GM20000 (cell line): ENCODE measurements at regions not wholly inside any gene's neighbourhood (a gene's known extent, or its start where the extent isn't known, plus 50 kb on each side); places are given as distances from the start of the nearest gene placed in this dataset.

Source experiments
- DNase-seq: peaks from one replicate; pipeline ENCODE4 v3.0.0; 2012; ENCODE audit warnings: low spot score
- TF ChIP-seq, protein P1 (sequence below): IDR thresholded peaks from 2 replicates; pipeline ENCODE4 v1.5.1; 2012; ENCODE audit warnings: mild to moderate bottlenecking, control low read depth; ENCODE audit errors: extremely low read depth, missing control alignments

- DNase-seq: no peak
- TF ChIP-seq, protein P1, sequence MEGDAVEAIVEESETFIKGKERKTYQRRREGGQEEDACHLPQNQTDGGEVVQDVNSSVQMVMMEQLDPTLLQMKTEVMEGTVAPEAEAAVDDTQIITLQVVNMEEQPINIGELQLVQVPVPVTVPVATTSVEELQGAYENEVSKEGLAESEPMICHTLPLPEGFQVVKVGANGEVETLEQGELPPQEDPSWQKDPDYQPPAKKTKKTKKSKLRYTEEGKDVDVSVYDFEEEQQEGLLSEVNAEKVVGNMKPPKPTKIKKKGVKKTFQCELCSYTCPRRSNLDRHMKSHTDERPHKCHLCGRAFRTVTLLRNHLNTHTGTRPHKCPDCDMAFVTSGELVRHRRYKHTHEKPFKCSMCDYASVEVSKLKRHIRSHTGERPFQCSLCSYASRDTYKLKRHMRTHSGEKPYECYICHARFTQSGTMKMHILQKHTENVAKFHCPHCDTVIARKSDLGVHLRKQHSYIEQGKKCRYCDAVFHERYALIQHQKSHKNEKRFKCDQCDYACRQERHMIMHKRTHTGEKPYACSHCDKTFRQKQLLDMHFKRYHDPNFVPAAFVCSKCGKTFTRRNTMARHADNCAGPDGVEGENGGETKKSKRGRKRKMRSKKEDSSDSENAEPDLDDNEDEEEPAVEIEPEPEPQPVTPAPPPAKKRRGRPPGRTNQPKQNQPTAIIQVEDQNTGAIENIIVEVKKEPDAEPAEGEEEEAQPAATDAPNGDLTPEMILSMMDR: no peak
These were observed 484.0 kb downstream of the MMUT start for GRCh38 chr6:48979085-48979484.

DNA sequence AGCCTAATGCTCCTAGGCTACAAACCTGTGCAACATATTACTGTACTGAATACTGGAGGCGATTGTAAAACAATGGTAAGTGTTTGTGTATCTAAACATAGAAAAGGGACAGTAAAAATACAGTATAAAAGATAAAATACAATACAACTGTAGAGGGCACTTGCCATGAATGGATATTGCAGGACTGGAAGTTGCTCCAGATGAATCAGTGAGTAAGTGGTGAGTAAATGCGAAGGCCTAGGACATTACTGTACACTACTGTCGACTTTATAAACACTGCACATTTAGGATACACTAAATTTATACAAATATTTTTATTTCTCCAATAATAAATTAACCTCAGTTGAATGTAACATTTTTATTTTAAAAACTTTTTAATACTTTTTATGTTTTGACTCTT is 485.0 kb downstream of the MMUT start:
- TF ChIP-seq, protein P1: no peak
- no peak for DNase-seq

DNA sequence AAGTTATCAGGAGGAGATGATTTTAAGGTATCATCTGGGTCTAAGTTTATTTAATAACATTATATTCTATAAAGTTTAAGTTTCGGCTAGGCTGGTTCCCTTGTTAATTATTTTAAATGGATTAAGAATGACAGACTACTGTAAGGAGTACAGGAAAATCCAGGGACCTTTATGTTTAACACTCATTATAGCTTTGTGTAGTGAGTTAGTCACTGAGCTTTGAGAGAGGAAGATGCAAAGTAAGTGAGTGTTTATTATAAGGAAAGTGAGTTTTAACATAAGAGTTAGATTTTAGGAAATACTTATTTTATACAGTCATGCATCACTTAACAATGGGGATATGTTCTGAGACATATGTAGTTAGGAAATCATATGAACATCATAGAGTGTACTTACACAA is 485.5 kb downstream of the MMUT start:
- TF ChIP-seq, protein P1: no peak
- no peak for DNase-seq

DNA sequence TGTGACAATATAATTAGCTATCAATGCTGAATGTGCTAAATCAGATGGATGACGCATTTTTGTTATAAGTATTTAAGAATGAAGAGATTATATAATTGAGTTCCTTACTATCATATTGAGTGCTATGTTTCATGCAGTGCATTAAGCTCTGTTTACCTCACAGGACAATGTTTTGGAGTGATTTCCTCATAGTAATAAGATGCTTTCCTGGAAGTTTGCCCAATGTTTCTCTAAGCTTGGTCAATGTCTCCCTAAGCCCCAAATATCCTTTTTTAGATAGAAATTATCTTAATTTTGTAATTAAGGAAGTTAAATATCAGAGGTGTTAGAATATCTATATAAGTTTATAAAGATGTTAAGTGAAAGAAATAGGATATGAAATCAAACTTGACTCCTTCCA is 489.6 kb downstream of the MMUT start:
- TF ChIP-seq, protein P1: no peak
- DNase-seq: no peak

- no peak for DNase-seq
- TF ChIP-seq, protein P1: no peak
These were observed 501.2 kb downstream of the MMUT start for GRCh38 chr6:48961781-48962415.

GRCh38 chr6:48959251-48960060 is 503.6 kb downstream of the MMUT start:
- DNase-seq: no peak
- TF ChIP-seq, protein P1: no peak

DNA sequence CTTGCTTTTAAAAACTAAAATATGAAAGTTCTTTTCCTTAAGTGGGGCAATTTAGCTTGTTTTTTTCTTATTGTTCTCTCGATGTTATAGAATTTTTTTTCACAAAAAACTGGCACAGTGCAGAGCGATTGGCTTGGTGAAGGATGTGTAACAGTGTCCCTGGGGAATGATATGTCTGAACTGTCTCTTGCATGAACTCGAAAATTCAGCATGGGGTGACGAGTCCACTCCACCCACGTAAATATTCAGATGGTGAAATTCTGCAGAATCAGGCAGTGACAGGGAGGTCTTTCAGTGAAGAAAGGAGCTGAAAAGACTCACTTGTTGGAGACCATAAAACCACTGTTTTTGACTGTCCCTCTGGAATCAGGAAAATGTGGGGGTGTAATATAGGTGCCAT is 505.3 kb downstream of the MMUT start:
- TF ChIP-seq, protein P1: no peak
- no peak for DNase-seq
